ENCODE measurements at regions not wholly inside any gene's neighbourhood (a gene's known extent, or its start where the extent isn't known, plus 50 kb on each side); places are given as distances from the start of the nearest gene placed in this dataset.

DNA sequence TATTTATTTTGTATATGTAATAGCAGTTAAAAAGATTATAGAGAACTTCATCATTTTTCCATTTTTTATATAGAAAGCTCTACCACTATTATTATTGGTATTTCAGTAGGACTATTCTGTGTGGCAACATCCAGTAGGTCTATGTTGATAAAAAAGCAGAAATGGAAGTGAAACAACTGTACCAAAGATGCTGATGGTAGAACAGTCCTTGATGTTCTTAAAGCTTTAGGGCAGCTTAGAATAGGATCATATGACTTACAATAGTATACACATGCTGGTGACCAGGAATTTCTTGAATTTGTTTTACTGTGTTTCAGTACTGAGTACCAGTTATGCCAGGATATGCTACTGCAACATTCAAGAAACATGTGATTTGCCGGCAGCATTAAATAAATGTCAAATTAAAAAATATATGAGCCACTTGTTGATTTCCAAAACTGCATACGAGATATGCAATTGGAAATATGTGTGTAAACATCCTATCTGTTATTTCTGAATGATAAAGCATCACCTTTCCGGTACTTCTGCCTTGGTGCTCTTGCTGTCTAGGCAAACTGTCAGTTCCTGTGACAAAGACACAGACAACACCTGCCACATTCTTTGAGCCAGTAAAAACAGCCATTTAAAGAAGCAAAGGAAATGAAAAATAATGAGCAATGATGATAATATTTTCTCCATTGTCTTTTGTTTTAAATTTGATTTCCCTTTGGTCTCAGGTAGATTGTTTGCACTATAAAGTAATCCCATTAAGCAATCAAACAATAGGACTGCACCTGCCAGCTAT lies 649.2 kb downstream of the ZPLD1 start:
- H3K27ac Mint-ChIP-seq: no peak overlapping the region
- H3K27me3 Mint-ChIP-seq (ENCODE audit: low read depth): no peaks in the 10 kb centered on the region
- no peaks in the 10 kb centered on the region for H3K36me3 Mint-ChIP-seq (ENCODE audit: low read depth)
- no peaks in the 10 kb centered on the region for H3K9me3 Mint-ChIP-seq
- intact Hi-C loops (cut with micrococcal nuclease): no loop called here
- H3K4me3 Mint-ChIP-seq (ENCODE audit: low read depth): no peak overlapping the region
- no peaks in the 10 kb centered on the region for H3K4me1 Mint-ChIP-seq (ENCODE audit: low read depth)
- DNase-seq (ENCODE audit: low spot score): no peak

DNA sequence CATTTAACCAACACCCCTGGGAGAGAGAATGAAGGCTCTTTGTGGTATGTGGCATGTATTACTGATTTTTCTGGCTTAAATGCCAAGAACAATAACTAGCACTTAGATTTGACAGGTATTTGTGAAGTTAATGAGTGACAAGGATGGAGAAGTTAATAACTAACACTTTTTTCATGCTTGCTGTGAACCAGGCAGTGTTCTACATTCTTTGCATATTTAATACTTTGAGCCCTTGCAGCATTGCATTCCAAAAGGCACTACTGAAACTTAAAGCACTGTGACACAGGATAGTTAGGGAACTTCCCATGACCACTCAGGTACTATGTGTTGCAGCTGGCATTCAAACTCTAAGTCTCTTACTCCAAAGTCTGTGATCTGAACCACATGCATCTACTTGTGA lies 650.6 kb downstream of the ZPLD1 start:
- Mint-ChIP-seq H3K9me3 (no peaks in the 10 kb centered on the region), H3K36me3 (ENCODE audit: low read depth) (no peaks in the 10 kb centered on the region), H3K4me3 (ENCODE audit: low read depth) (no peak overlapping the region), H3K27ac (no peak overlapping the region), H3K4me1 (ENCODE audit: low read depth) (no peaks in the 10 kb centered on the region), H3K27me3 (ENCODE audit: low read depth) (no peaks in the 10 kb centered on the region)
- intact Hi-C loops (cut with micrococcal nuclease): no loop called here
- no peak for DNase-seq (ENCODE audit: low spot score)

DNA sequence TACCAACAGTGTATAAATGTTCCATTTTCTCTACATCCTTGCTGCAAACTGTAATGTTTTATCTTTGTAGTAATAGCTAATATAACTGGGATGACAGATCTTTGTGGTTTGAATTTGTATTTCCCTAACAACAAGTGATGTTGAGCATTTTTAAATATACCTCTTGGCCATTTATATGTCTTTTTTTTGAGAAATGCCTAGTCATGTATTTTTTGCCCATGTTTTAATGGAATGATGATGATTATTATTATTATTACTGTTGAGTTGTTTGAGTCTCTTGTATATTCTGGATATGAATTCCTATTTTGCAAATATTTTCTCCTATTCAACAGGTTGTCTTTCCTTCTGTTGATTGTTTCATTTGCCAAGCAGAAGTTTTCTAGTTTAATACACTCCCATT lies 654.9 kb downstream of the ZPLD1 start:
- DNase-seq (ENCODE audit: low spot score): no peak
- no peaks in the 10 kb centered on the region for H3K27me3 Mint-ChIP-seq (ENCODE audit: low read depth)
- H3K4me1 Mint-ChIP-seq (ENCODE audit: low read depth): no peaks in the 10 kb centered on the region
- intact Hi-C loops (cut with micrococcal nuclease): no loop called here
- no peak overlapping the region for H3K27ac Mint-ChIP-seq
- H3K9me3 Mint-ChIP-seq: peaks cover 4% of the 10 kb centered on the region
- H3K4me3 Mint-ChIP-seq (ENCODE audit: low read depth): no peak overlapping the region
- H3K36me3 Mint-ChIP-seq (ENCODE audit: low read depth): no peaks in the 10 kb centered on the region

DNA sequence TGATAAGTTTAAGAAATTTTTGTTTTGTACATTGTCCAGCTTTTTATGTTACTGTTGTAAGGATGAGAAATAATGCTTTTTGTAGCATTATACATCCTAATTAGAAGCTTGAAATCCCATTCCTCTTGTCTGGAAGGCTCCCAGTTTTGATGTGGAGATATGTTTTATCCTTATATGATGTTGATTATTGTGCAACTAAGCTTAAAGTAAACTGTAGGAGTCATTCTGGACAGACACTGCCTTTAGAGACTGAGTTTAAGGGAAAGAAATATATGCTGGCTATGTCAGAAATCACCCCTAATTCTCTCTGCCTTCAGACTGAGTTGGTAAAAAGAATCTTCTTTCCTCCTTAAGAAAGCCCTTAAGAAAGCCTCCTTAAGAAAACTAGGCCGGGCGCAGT lies 670.4 kb downstream of the ZPLD1 start:
- no peaks in the 10 kb centered on the region for H3K36me3 Mint-ChIP-seq (ENCODE audit: low read depth)
- H3K4me1 Mint-ChIP-seq (ENCODE audit: low read depth): no peaks in the 10 kb centered on the region
- H3K4me3 Mint-ChIP-seq (ENCODE audit: low read depth): no peak overlapping the region
- H3K27me3 Mint-ChIP-seq (ENCODE audit: low read depth): no peaks in the 10 kb centered on the region
- DNase-seq (ENCODE audit: low spot score): no peak
- intact Hi-C loops (cut with micrococcal nuclease): no loop called here
- no peaks in the 10 kb centered on the region for H3K9me3 Mint-ChIP-seq
- H3K27ac Mint-ChIP-seq: no peak overlapping the region

DNA sequence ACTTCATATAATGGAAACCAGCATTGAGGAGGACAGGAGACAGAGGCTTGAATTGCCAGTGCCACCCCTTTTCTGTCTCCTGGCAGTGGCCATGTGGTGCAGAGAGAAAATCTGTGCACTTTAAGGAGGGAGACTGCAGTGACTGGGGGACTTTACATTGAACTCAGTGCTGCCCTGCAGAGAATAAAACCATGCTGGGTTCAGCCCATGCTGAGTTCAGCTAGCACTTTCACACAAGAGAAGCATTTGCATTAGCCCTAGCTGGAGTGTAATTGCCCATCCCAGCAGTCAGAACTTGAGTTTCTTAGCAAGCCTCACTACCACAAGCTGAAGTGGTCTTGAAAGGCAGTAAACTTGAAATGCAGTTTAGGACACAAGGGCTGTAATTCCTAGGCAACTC lies 677.5 kb downstream of the ZPLD1 start:
- Mint-ChIP-seq H3K4me3 (ENCODE audit: low read depth) (no peak overlapping the region), H3K36me3 (ENCODE audit: low read depth) (no peaks in the 10 kb centered on the region), H3K4me1 (ENCODE audit: low read depth) (no peaks in the 10 kb centered on the region), H3K27me3 (ENCODE audit: low read depth) (no peaks in the 10 kb centered on the region), H3K9me3 (no peaks in the 10 kb centered on the region), H3K27ac (no peak overlapping the region)
- no peak for DNase-seq (ENCODE audit: low spot score)
- intact Hi-C loops (cut with micrococcal nuclease): no loop called here

DNA sequence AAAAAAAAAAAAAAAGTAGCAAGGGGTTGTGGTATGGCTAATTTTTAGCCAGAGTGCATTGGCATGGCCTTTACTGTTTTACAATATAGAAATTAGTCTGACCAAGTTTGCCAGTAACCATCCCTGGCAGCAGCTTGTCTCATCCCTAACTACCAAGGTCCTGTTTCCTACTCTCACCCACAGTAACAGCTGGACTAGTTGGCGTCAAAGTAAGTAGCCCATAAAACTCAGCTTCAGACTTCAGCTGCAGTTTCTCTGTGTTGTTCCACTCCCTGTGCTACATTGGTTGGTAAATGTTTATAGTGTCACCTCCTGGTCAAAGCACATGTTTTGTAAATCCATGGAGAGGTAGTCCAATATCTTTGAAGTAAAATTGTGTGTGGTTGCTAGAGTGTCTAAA lies 691.3 kb downstream of the ZPLD1 start:
- intact Hi-C loops (cut with micrococcal nuclease): no loop called here
- H3K27ac Mint-ChIP-seq: no peak overlapping the region
- no peak for DNase-seq (ENCODE audit: low spot score)

DNA sequence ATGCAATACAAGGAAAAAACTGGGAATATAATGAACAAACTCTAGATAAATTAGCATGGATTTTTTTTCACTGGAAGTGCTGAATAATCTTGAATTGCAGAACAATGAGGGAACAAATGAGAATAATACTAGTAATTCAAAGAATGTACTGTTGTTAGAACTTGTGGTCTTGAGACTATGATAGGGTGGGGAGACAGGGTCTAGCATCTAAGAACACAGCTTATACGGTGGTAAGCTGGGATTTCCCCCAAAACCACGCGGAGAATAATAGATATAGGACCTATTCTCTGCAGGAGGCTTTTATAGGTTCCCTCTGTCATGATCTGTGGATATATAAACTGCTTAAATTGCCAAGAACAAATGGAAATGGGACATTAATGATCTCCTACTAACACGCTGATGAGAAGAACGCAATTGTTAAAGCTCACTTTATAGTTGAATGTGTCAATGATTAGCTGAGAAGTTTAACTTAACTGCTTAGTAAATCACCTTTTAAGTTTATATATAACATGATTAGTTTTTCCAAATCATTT lies 692.3 kb downstream of the ZPLD1 start:
- DNase-seq (ENCODE audit: low spot score): no peak
- H3K4me3 Mint-ChIP-seq (ENCODE audit: low read depth): no peak overlapping the region
- intact Hi-C loops (cut with micrococcal nuclease): no loop called here
- no peaks in the 10 kb centered on the region for H3K27me3 Mint-ChIP-seq (ENCODE audit: low read depth)
- no peaks in the 10 kb centered on the region for H3K4me1 Mint-ChIP-seq (ENCODE audit: low read depth)
- peaks cover 5% of the 10 kb centered on the region for H3K9me3 Mint-ChIP-seq
- no peak overlapping the region for H3K27ac Mint-ChIP-seq
- no peaks in the 10 kb centered on the region for H3K36me3 Mint-ChIP-seq (ENCODE audit: low read depth)

More for the DNA sequence above, 691.3 kb downstream of the ZPLD1 start:
- no peaks in the 10 kb centered on the region for H3K27me3 Mint-ChIP-seq (ENCODE audit: low read depth)
- no peak overlapping the region for H3K4me3 Mint-ChIP-seq (ENCODE audit: low read depth)
- peaks cover 5% of the 10 kb centered on the region for H3K9me3 Mint-ChIP-seq
- no peaks in the 10 kb centered on the region for H3K36me3 Mint-ChIP-seq (ENCODE audit: low read depth)
- no peaks in the 10 kb centered on the region for H3K4me1 Mint-ChIP-seq (ENCODE audit: low read depth)

DNA sequence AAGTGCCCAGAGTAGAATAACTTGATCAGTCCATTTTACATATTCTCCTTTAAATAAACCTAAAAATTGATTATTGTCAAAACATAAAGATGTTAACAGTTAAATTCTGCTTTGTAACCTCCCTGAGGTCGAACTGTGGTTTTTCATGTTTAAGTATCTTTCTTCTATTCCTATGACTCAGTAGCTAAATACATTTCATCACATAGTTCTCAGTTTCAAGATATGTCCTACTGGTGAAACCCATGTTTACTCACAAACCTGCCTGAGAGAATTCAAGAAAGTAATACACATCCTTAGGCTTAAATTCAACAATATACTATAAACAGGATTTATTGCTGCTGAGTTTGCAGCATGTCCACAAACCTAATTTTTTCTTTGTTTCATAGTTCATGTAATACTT lies 692.9 kb downstream of the ZPLD1 start:
- peaks cover 5% of the 10 kb centered on the region for H3K9me3 Mint-ChIP-seq
- no peak overlapping the region for H3K27ac Mint-ChIP-seq
- H3K27me3 Mint-ChIP-seq (ENCODE audit: low read depth): no peaks in the 10 kb centered on the region
- no peaks in the 10 kb centered on the region for H3K4me1 Mint-ChIP-seq (ENCODE audit: low read depth)
- H3K4me3 Mint-ChIP-seq (ENCODE audit: low read depth): no peak overlapping the region
- intact Hi-C loops (cut with micrococcal nuclease): no loop called here
- no peak for DNase-seq (ENCODE audit: low spot score)
- no peaks in the 10 kb centered on the region for H3K36me3 Mint-ChIP-seq (ENCODE audit: low read depth)

DNA sequence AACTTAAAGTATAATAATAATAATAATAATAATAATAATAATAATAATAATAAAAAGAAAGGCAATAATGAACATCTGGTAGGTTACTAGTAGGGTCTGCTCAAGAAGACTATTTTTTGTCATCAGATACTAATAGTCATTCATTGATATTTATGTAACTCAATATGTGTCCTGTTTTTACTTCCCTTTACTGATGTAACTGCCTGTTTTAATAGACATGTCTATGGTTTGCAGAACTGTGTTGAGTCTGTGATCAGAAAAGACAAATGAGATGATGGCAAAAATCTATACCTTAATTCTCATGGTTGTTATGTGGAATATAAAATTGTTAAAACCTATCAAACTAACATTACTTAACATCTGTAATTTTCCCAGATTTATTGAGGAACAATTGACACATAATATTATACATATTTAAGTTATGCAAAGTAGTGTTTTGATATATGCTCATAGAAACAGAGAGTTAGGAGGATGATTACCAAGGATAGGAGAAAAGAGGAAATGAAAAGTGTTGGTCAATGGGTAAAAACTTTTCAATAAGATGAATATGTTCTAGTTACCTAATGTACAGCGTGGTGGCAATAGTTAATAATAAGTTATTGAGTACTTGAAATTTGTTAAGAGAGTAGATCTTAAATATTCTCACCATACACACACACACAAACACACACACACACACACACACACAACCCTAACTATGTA lies 699.4 kb downstream of the ZPLD1 start:
- intact Hi-C loops (cut with micrococcal nuclease): no loop called here

DNA sequence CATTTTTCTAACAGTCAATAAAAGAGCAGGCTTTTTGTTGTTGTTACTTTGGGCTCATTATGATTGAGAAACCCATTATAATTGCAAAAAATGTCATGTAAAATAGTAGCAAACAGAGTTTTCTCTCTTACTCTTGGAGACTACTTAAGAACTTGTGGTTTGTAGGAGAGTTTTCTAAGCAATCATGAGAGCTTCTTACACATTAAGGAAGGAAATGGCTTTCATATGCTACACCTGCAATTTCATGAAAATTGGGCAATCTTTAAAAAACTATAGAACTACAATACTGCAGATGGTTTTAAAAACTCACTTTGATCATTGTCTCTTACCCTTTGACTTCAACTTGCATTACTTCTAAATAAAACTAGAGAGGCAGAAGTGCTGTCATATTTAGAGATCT lies 701.8 kb downstream of the ZPLD1 start:
- H3K9me3 Mint-ChIP-seq: no peaks in the 10 kb centered on the region
- no peaks in the 10 kb centered on the region for H3K36me3 Mint-ChIP-seq (ENCODE audit: low read depth)
- no peak overlapping the region for H3K4me3 Mint-ChIP-seq (ENCODE audit: low read depth)
- H3K27ac Mint-ChIP-seq: no peak overlapping the region
- no peaks in the 10 kb centered on the region for H3K4me1 Mint-ChIP-seq (ENCODE audit: low read depth)
- H3K27me3 Mint-ChIP-seq (ENCODE audit: low read depth): no peaks in the 10 kb centered on the region
- intact Hi-C loops (cut with micrococcal nuclease): no loop called here
- no peak for DNase-seq (ENCODE audit: low spot score)

More for the DNA sequence above, 699.4 kb downstream of the ZPLD1 start:
- no peak overlapping the region for H3K27ac Mint-ChIP-seq
- H3K9me3 Mint-ChIP-seq: peaks cover 5% of the 10 kb centered on the region
- H3K4me3 Mint-ChIP-seq (ENCODE audit: low read depth): no peak overlapping the region
- H3K36me3 Mint-ChIP-seq (ENCODE audit: low read depth): no peaks in the 10 kb centered on the region
- no peaks in the 10 kb centered on the region for H3K27me3 Mint-ChIP-seq (ENCODE audit: low read depth)
- no peaks in the 10 kb centered on the region for H3K4me1 Mint-ChIP-seq (ENCODE audit: low read depth)
- DNase-seq (ENCODE audit: low spot score): no peak

DNA sequence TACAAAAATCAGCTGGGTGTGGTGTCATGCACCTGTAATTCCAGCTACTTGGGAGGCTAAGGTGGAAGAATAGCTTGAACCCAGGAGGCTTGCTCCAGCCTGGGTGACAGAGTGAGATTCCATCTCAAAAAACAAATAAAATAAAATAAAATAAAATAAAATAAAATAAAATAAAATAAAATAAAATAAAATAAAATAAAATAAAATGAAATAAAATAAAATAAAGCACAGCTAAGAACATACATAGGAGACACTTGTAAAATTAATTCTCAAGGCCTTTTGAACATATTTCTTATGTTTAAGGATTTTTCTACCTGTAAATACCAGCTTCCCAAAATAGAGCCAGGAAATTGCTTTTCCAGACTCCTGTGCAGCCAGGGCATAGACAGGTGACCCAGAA lies 703.0 kb downstream of the ZPLD1 start:
- Mint-ChIP-seq H3K4me3 (ENCODE audit: low read depth) (no peak overlapping the region), H3K27me3 (ENCODE audit: low read depth) (no peaks in the 10 kb centered on the region), H3K27ac (no peak overlapping the region), H3K9me3 (no peaks in the 10 kb centered on the region), H3K4me1 (ENCODE audit: low read depth) (no peaks in the 10 kb centered on the region), H3K36me3 (ENCODE audit: low read depth) (no peaks in the 10 kb centered on the region)
- DNase-seq (ENCODE audit: low spot score): no peak
- intact Hi-C loops (cut with micrococcal nuclease): no loop called here

DNA sequence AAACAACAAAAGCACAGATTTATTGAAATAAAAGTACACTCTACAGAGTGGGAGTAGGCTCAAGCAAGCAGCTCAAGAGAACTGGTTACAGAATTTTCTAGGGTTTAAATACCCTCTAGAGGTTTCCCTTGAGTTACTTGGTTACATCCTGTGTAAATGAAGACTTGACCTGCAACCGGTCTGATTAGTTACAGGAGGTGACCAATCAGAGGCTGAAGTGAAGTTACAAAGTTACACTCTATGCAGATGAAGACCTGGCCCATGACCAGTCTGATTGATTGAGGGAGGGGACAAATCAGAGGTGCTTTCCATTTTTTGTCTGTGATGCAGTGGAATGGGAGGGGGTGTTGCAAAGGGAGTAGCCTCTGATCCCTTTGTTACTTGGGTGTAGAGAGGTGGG lies 723.4 kb downstream of the ZPLD1 start:
- H3K36me3 Mint-ChIP-seq (ENCODE audit: low read depth): no peaks in the 10 kb centered on the region
- no peaks in the 10 kb centered on the region for H3K9me3 Mint-ChIP-seq
- no peaks in the 10 kb centered on the region for H3K27me3 Mint-ChIP-seq (ENCODE audit: low read depth)
- no peak overlapping the region for H3K4me3 Mint-ChIP-seq (ENCODE audit: low read depth)
- no peak overlapping the region for H3K27ac Mint-ChIP-seq
- no peaks in the 10 kb centered on the region for H3K4me1 Mint-ChIP-seq (ENCODE audit: low read depth)
- no peak for DNase-seq (ENCODE audit: low spot score)
- intact Hi-C loops (cut with micrococcal nuclease): no loop called here

DNA sequence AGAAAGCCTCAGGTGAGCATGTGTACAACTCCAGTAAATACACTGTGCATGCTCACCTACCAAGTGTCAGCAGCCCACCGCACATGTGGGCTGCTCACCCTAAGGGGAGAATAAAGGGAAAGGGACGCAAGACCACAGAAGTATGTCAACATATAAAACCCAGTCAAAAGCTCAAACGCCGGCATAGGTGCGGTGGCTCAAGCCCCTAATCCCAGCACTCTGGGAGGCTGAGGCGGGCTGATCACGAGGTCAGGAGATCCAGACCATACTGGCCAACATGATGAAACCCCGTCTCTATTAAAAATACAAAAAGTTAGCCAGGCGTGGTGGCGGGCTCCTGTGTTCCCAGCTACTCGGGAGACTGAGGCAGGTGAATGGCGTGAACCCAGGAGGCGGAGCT lies 732.1 kb downstream of the ZPLD1 start:
- Mint-ChIP-seq H3K9me3 (peaks cover 3% of the 10 kb centered on the region), H3K27ac (no peak overlapping the region)

More for the DNA sequence above, 732.1 kb downstream of the ZPLD1 start:
- Mint-ChIP-seq H3K27me3 (ENCODE audit: low read depth) (no peaks in the 10 kb centered on the region), H3K36me3 (ENCODE audit: low read depth) (no peaks in the 10 kb centered on the region), H3K4me3 (ENCODE audit: low read depth) (no peak overlapping the region), H3K4me1 (ENCODE audit: low read depth) (no peaks in the 10 kb centered on the region)
- intact Hi-C loops (cut with micrococcal nuclease): no loop called here
- no peak for DNase-seq (ENCODE audit: low spot score)

Data from activated T-helper 2 cell treated with anti-CD3 and anti-CD28 coated beads, Interferon-gamma antibody, Interleukin-2, Interleukin-4, amounts not matched to agents 10 μg/mL and 5 μg/mL and 100 μg/mL, durations not matched to agents 14 hours and 24 hours and 36 hours (primary cell).